ENCODE measurements at regions not wholly inside any gene's neighbourhood (a gene's known extent, or its start where the extent isn't known, plus 50 kb on each side); places are given as distances from the start of the nearest gene placed in this dataset.
A peak's percentile ranks its signal among the peaks of the same experiment; 100 is the strongest.

DNA sequence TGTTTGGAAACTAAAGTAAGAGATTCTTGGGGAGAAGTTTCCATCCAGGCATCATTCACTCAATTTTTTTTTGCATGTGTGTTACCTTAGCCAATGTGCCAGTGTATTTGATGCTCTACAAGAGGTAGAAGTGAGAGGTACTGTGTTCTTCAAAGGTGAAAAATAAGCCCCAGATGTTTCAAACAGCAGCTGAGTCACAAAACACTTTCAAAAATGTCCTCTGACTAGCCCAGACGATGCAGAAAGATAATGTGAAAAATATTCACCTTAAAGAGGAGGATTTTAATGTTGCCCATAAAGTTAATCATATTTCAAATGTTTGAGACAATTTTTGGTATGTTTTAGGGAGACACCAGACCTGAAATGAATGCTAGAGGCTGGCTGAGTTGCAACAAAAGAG is 107.7 kb upstream of the RASGRP1 start:
- DNase-seq (ENCODE audit: low read depth, low spot score), result no peak

- no peak for DNase-seq (ENCODE audit: low read depth, low spot score)
Measured at GRCh38 chr15:38672814-38673670, 108.4 kb upstream of the RASGRP1 start.

- no peak for DNase-seq (ENCODE audit: low read depth, low spot score)
Measured at GRCh38 chr15:38674448-38674847, 109.8 kb upstream of the RASGRP1 start.

DNA sequence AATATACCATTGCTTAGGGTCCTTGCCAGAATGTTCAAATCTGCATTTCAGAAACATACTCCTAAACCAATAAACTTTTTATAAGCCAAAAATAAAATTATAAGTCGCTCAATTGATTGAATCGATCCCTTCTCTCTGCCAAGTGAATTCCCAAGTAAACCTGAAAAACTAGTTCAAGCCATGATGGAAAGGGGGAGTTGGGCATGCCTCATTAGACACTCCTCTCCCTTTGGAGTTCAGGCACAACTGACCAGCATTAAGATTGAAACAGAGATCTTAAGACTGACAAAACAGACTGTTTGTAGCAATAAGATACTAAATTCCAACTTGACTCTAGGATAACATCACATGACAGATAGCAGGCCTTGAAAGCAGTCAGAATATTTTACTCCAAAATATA is 113.7 kb upstream of the RASGRP1 start:
- DNase-seq (ENCODE audit: low read depth, low spot score), result no peak

GRCh38 chr15:38680775-38681174 is 116.2 kb upstream of the RASGRP1 start:
- DNase-seq (ENCODE audit: low read depth, low spot score), result no peak

- DNase-seq (ENCODE audit: low read depth, low spot score), result no peak
Measured at GRCh38 chr15:38682363-38682762, 117.7 kb upstream of the RASGRP1 start.

- no peak for DNase-seq (ENCODE audit: low read depth, low spot score)
Measured at GRCh38 chr15:38682861-38683260, 118.2 kb upstream of the RASGRP1 start.

DNA sequence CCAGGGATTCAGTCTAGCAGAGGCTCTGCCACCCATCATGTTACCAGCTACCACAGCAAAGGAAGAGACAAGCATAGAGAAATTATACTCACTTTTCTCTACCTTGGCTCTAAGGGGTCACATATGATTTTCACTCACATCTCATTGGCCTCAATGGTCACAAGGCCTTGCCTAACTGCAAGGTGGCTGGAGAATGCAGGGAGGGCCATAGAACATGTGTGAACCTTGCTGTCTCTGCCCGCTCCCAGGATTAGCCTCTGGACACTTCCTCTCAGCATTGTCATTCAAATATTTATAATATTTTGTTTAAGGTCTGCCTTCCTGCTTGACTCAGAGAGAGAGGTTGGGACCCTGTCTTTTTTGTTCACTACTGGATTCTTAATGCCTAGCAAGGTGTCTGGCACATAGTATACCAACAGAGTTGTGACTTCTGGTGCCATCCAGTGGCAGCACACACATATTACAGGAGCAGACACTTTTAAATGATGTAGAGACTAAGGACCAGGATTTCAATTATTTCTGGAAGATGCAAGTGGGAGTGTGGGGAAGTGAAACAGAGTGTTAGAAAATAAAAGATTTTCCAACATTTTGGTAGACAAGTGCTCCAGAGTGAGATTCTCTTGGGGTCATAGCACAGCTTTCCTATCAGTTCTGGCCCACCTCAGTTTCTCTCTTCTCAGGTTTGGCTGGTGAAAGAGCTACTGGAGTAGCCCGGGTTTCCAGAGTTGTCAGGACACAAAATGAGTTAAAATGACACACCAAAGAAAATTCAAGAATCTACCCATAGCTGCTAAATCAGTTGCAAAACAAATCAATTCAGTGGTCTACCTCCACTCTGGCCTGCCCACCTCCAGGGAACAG is 119.0 kb upstream of the RASGRP1 start:
- peak; percentile 52 for DNase-seq (ENCODE audit: low read depth, low spot score)

- no peak for DNase-seq (ENCODE audit: low read depth, low spot score)
Measured at GRCh38 chr15:38684440-38685010, 119.9 kb upstream of the RASGRP1 start.

- no peak for DNase-seq (ENCODE audit: low read depth, low spot score)
Measured at GRCh38 chr15:38685686-38686339, 121.2 kb upstream of the RASGRP1 start.

DNA sequence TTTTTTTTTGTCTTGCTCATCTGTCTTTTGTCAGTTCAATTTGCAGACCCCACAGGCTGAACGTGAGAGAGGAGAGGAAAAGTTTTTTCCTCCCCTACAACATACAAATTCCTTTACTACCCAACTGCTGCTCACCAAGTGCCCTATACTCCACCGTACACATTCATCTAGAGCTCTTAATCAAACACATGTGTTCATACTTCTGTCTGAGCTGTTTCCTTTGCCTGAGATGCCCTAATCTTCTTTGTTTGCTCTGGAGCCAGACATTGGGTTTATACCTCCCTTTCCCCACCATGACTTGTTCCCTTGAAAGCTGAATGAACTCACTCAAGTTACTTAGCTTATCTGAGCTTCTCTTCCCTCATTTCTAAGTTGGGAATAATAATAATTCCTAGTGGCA is 122.7 kb upstream of the RASGRP1 start:
- DNase-seq (ENCODE audit: low read depth, low spot score), result no peak

DNA sequence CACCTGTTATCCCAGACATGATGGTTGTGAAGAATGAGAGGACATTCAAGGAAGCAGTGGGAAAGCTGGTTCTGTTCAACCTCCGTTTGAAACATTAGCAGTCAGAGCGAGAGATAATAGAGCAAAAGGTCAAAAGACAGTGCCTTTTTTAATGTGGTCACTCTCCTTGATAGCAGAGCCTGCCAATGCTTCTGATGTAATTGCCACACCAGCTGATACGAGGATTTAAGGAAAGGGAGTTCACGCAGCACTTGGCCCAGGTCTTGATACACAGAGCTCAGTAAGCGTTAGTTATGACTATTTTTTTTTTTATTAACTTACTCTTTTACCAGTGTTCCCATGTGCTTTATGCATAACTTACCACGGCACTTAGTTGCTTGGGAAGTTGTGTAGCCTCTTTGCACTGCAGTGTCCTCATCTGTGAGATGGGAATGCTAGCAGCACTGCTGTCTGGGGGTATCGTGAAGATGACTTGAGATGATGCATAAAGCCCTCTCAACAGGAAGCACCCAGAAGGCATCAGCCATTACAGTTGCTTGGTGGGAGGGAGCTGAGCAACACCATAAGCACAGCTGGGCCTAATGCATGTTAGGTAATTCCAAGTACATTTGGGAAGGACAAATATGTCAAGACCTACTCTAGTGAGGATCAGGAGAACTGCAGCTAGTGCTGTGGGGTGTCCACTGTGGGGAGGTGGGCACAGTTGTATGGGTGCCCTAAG is 123.3 kb upstream of the RASGRP1 start:
- DNase-seq (ENCODE audit: low read depth, low spot score), result no peak

GRCh38 chr15:38688761-38689160 is 124.1 kb upstream of the RASGRP1 start:
- DNase-seq (ENCODE audit: low read depth, low spot score), result peak; percentile 58

- no peak for DNase-seq (ENCODE audit: low read depth, low spot score)
Measured at GRCh38 chr15:38689522-38689921, 124.9 kb upstream of the RASGRP1 start.

- no peak for DNase-seq (ENCODE audit: low read depth, low spot score)
Measured at GRCh38 chr15:38690216-38690615, 125.6 kb upstream of the RASGRP1 start.

DNA sequence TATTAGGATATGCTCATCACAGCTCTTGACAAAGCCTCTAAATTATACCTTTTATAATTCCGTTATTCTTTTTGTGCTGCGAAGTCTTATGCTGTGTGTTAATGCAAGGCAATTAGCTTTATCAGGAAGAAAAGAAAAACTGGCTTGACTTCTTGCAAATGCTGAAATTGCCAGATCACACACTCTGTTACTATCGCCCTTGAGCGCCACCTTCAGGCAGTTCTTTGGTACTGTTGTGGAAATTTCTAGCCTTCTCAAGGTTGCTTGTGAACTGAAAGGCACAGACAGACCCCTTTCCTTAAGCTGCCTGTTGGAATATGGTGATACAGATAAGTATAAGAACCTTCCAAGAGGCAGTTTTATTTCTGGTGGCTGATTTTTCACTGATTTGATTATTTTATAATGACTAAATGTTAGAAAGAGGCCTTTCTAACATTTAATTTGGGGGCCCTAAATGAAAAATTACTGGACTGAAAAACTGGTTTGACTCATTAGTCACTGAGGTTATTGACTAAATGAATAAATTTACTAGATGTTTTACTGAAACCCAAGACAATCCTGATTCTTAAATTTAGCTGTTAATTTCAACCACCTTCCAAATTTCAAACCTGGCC is 126.2 kb upstream of the RASGRP1 start:
- DNase-seq (ENCODE audit: low read depth, low spot score), result peak; percentile 68

DNA sequence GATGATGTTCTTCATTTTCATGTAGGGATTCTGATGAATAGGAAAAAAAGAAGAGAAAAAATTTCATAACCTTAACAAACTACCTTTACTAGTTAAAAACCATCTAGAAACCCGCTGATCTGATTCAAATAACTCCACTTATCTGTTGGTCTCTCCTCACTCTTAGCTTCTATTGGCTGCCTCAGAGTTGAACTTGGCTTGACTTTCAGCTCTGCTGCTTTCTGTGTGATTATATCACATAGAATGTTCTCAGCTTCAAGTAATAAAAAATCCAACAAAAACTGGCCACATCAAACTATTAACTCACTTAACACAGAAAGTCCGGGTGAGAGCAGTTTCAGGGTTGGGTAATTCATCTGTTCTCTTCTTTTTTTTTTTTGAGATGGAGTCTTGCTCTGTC is 126.8 kb upstream of the RASGRP1 start:
- no peak for DNase-seq (ENCODE audit: low read depth, low spot score)

GRCh38 chr15:38691965-38692788 is 127.6 kb upstream of the RASGRP1 start:
- no peak for DNase-seq (ENCODE audit: low read depth, low spot score)

DNA sequence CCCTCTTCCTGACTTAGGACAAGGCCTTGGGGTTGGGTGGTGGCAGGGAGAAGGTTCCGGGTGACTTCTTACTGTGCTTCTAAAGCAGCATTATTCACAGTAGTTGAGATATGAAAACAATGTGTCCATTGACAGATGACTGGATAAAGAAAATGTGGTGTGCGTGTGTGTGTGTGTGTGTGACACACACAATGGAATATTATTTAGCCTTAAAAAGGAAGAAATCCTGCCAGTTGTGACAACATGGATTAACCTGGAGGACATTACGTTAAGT is 128.1 kb upstream of the RASGRP1 start:
- no peak for DNase-seq (ENCODE audit: low read depth, low spot score)
